Mesothelial cell of epicardium (in vitro differentiated cells): ENCODE measurements at regions not wholly inside any gene's neighbourhood (a gene's known extent, or its start where the extent isn't known, plus 50 kb on each side); places are given as distances from the start of the nearest gene placed in this dataset.

Experiments
- DNase-seq, 2 experiments: peaks; one replicate each; pipeline ENCODE4 v3.0.0; 2021; ENCODE audit warnings: low spot score in 2 of 2; ENCODE audit not compliant: unreplicated experiment in 2 of 2
- H3K27ac Mint-ChIP-seq: 2 replicates; pipeline ENCODE4 v1.8.0; 2021; ENCODE audit warnings: mixed read lengths
- H3K27me3 Mint-ChIP-seq: 2 replicates; pipeline ENCODE4 v1.8.0; 2021; ENCODE audit warnings: low read depth, mixed read lengths
- H3K36me3 Mint-ChIP-seq: 2 replicates; pipeline ENCODE4 v1.8.0; 2021; ENCODE audit warnings: mixed read lengths
- H3K4me1 Mint-ChIP-seq: 2 replicates; pipeline ENCODE4 v1.8.0; 2021; ENCODE audit warnings: mixed read lengths
- H3K4me3 Mint-ChIP-seq: 2 replicates; pipeline ENCODE4 v1.8.0; 2021; ENCODE audit warnings: mild to moderate bottlenecking, moderate library complexity, mixed read lengths
- H3K9me3 Mint-ChIP-seq: 2 replicates; pipeline ENCODE4 v1.8.0; 2021; ENCODE audit warnings: mixed read lengths
- CTCF ChIP-seq: fragments of 200-600 bp; sonication (generic); IDR thresholded peaks from one replicate; pipeline ENCODE4 v1.5.0; 2021; ENCODE audit warnings: antibody characterized with exemption; ENCODE audit not compliant: unreplicated experiment

- no peak overlapping the region for H3K4me3 Mint-ChIP-seq
- no peak for DNase-seq
- no peak overlapping the region for H3K27ac Mint-ChIP-seq
- peaks cover 45% of the 10 kb centered on the region for H3K9me3 Mint-ChIP-seq
- peaks cover 18% of the 10 kb centered on the region for H3K4me1 Mint-ChIP-seq
- no peaks in the 10 kb centered on the region for H3K27me3 Mint-ChIP-seq
- H3K36me3 Mint-ChIP-seq: peaks cover 20% of the 10 kb centered on the region
- TF ChIP-seq CTCF: no peak
Measured at GRCh38 chr15:95228856-95229555, 997.6 kb downstream of the MCTP2 start.

DNA sequence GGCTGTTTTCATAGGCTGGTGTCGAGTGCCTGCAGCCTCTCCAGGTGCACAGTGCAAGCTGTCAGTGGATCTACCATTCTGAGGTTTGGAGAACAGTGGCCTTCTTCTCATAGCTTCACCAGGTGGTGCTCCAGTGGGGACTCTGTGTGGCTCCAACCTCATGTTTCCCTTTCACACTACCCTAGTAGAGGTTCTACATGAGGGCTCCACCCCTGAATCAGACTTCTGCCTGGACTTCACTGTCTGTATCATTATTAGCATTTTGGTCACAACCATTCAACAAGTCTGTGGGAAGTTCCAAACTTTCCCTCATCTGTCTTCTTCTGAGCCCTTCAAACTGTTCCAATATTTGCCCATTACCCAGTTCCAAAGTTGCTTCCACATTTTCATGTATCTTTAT, 1003.7 kb downstream of the MCTP2 start:
- peaks cover 27% of the 10 kb centered on the region for H3K36me3 Mint-ChIP-seq
- peaks cover 1% of the 10 kb centered on the region for H3K4me1 Mint-ChIP-seq
- peaks cover 53% of the 10 kb centered on the region for H3K9me3 Mint-ChIP-seq
- H3K27me3 Mint-ChIP-seq: no peaks in the 10 kb centered on the region
- H3K27ac Mint-ChIP-seq: no peak overlapping the region
- no peak for DNase-seq
- H3K4me3 Mint-ChIP-seq: no peak overlapping the region
- no peak for TF ChIP-seq CTCF

GRCh38 chr15:95247071-95247984, 1016.0 kb downstream of the MCTP2 start:
- DNase-seq: no peak
- no peaks in the 10 kb centered on the region for H3K27me3 Mint-ChIP-seq
- TF ChIP-seq CTCF: no peak
- H3K27ac Mint-ChIP-seq: no peak overlapping the region
- no peak overlapping the region for H3K4me3 Mint-ChIP-seq
- no peaks in the 10 kb centered on the region for H3K9me3 Mint-ChIP-seq
- H3K36me3 Mint-ChIP-seq: no peaks in the 10 kb centered on the region
- peaks cover 3% of the 10 kb centered on the region for H3K4me1 Mint-ChIP-seq

GRCh38 chr15:95249524-95249923, 1018.2 kb downstream of the MCTP2 start:
- TF ChIP-seq CTCF: no peak
- H3K27me3 Mint-ChIP-seq: no peaks in the 10 kb centered on the region
- H3K27ac Mint-ChIP-seq: no peak overlapping the region
- no peak for DNase-seq
- H3K9me3 Mint-ChIP-seq: no peaks in the 10 kb centered on the region
- H3K36me3 Mint-ChIP-seq: no peaks in the 10 kb centered on the region
- peaks cover 6% of the 10 kb centered on the region for H3K4me1 Mint-ChIP-seq
- H3K4me3 Mint-ChIP-seq: no peak overlapping the region

- Mint-ChIP-seq H3K4me3 (no peak overlapping the region), H3K4me1 (peaks cover 6% of the 10 kb centered on the region), H3K9me3 (peaks cover 8% of the 10 kb centered on the region), H3K27me3 (no peaks in the 10 kb centered on the region), H3K36me3 (peaks cover 4% of the 10 kb centered on the region), H3K27ac (no peak overlapping the region)
- no peak for DNase-seq
- no peak for TF ChIP-seq CTCF
Measured at GRCh38 chr15:95252404-95252803, 1021.0 kb downstream of the MCTP2 start.
